GM10266 (cell line): ENCODE measurements at regions not wholly inside any gene's neighbourhood (a gene's known extent, or its start where the extent isn't known, plus 50 kb on each side); places are given as distances from the start of the nearest gene placed in this dataset.

Experiments used
- DNase-seq: peaks from one replicate; pipeline ENCODE4 v3.0.0; 2012; ENCODE audit errors: extremely low spot score
- TF ChIP-seq, protein P1 (sequence below): IDR thresholded peaks from 2 replicates; pipeline ENCODE4 v1.5.1; 2012; ENCODE audit warnings: mild to moderate bottlenecking, low read depth; ENCODE audit not compliant: control insufficient read depth, insufficient read depth; ENCODE audit errors: missing control alignments

DNA sequence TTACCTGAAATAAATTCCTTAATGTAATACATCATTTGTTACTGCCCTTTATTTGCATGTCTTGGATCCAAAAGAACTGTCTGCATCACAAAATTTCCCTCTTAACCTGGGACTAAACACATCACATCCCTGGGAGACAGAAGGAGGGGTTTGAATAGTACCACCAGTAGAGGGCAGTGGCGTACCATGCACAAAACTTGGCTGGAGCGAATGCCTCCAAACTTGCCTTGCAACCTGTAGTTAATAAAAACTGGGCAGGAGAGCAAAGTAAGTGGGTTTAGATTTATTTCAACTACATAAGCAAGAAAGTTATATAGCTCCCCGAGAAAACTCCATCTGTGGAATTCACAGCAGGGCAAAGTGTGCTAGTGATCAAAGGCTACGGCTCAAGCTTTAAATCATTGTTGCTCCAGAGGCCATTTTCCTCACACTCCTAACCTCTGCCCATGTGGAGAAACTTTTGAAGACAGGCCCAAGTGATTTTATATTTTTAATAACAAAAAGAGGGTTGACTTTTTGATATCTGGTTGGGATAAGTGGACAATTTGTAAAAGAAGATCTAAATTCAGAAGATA is 1176.7 kb upstream of the SEL1L start:
- peak; percentile 30 for DNase-seq
- TF ChIP-seq, protein P1, sequence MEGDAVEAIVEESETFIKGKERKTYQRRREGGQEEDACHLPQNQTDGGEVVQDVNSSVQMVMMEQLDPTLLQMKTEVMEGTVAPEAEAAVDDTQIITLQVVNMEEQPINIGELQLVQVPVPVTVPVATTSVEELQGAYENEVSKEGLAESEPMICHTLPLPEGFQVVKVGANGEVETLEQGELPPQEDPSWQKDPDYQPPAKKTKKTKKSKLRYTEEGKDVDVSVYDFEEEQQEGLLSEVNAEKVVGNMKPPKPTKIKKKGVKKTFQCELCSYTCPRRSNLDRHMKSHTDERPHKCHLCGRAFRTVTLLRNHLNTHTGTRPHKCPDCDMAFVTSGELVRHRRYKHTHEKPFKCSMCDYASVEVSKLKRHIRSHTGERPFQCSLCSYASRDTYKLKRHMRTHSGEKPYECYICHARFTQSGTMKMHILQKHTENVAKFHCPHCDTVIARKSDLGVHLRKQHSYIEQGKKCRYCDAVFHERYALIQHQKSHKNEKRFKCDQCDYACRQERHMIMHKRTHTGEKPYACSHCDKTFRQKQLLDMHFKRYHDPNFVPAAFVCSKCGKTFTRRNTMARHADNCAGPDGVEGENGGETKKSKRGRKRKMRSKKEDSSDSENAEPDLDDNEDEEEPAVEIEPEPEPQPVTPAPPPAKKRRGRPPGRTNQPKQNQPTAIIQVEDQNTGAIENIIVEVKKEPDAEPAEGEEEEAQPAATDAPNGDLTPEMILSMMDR, result peak; percentile 72

DNA sequence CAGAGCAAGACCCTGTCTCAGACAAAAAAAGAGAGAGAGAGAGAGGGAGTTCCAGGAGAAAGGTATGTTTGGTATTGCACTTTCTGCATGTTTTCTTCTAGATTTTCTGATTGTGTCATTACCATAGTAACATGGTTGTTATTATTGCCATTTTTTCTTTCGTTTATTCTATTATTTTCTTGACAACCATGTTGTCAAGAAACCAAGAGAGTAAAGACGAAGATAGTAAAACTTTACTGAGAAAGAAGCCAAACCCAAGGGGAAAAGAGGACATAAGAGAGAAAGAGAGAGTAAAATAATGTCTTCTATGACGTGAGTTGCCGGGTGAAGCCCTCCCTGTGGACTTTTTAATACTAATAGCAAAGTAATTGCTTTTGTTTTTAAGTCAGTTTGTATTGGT is 1186.0 kb upstream of the SEL1L start:
- TF ChIP-seq, protein P1, result no peak
- DNase-seq, result no peak

DNA sequence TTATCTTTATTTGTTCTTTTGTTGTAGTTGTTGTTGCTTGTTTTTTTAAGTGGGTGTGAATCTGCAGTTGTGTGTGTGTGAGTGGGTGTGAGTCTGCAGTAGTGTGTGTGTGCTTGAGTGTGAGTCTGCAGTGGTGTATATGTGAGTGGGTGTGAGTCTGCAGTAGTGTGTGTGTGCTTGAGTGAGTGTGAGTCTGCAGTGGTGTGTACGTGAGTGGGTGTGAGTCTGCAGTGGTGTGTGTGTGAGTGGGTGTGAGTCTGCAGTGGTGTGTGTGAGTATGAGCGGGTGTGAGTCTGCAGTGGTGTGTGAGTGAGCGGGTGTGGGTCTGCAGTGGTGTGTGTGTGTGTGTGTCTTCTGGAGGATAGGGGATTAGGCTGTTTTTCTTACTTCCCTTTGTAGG is 1186.8 kb upstream of the SEL1L start:
- TF ChIP-seq, protein P1, result no peak
- DNase-seq, result no peak

DNA sequence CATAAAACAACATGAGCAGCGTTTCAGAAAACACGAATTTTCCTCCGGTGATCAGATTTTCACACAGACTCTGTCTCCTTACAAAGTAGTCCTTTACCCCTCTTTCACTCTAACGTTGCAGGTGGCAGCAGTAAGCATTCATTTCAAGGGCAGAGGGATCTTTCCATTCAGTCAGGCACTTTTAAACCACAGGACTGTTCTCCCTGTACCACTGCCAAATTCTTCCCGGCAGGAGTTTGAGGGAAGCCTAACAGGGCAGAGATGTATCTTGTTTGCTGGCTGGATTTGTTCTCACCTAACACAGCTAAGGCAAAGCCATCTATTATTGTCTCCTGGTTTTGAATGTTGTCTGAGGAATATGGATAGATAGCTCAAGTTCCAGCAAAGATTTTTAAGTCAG is 1187.3 kb upstream of the SEL1L start:
- DNase-seq, result no peak
- TF ChIP-seq, protein P1, result no peak

DNA sequence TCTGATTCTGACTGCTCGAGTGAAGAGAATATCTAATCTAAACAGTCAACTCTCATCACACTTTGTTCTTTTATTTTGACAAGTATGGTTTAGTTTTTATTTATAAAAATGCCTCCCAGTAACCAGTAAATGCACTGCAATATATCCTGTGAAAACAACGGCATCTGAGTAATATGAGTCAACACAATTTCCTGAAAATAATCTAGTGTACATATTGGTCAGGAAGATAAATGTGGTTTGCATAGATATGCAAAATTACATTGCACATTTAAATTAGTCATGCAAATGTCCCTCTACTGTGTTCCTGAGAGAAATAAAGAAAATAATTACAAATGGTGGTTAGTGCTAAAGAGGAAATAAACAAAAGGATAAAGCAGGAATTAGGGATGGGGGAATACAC is 1190.7 kb upstream of the SEL1L start:
- TF ChIP-seq, protein P1, result no peak
- DNase-seq, result no peak

DNA sequence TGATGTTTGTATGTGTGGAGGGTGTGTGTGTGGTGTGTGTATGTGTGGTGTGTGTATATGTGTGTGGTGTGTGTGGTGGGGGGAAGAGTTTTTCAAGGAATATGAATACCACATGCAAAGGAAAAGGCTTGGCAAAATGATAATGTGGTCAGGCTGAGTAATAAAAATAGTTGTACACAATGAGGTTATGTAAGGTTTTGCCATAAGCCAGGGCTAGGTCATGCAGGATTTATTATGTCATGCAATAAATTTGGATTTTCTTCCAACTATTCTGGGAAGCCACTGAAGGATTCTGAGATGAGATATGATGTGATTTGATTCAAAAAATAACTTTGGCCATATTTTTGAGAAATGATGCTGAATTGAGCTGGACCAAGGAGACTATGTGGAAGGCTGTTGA is 1191.6 kb upstream of the SEL1L start:
- TF ChIP-seq, protein P1, result no peak
- DNase-seq, result no peak

DNA sequence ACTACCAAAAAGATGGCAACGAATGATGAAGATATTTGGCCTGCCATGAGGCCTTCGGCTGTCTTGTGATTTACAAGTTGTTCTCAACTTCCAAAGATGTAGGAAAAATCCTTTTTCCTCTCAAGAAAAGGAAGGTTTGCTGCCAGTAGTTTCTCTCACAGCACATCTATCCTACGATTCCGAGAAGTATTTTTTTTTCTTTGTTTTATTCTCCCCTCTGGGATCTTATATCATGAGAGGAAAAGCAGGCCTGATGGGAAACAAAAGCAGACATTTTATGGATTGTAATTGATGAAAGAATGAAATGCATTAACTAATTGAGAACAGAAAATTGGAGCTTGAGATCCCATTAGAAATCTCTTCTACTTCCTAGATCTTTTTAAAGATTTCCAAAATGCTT is 1197.9 kb upstream of the SEL1L start:
- no peak for DNase-seq
- TF ChIP-seq, protein P1, result no peak
